Suprapubic skin (tissue), 3 donors: ENCODE measurements at regions not wholly inside any gene's neighbourhood (a gene's known extent, or its start where the extent isn't known, plus 50 kb on each side); places are given as distances from the start of the nearest gene placed in this dataset.

ENCODE experiments used
- POLR2A ChIP-seq, 2 donors: fragments of 450-650 bp; IDR thresholded peaks; one replicate each; pipeline ENCODE4 v1.6.1; 2017; ENCODE audit warnings: antibody characterized with exemption in 2 of 2, mild to moderate bottlenecking in 2 of 2, moderate library complexity in 2 of 2
- TF ChIP-seq, protein P1 (sequence below), 2 donors: fragments of 200-600 bp in 1 of 2; fragments of 450-650 bp in 1 of 2; sonication (generic) in 1 of 2; IDR thresholded peaks; one replicate each; pipeline ENCODE4 v1.5.1; 2016 to 2019; ENCODE audit warnings: antibody characterized with exemption in 2 of 2, mild to moderate bottlenecking in 1 of 2, moderate library complexity in 1 of 2

DNA sequence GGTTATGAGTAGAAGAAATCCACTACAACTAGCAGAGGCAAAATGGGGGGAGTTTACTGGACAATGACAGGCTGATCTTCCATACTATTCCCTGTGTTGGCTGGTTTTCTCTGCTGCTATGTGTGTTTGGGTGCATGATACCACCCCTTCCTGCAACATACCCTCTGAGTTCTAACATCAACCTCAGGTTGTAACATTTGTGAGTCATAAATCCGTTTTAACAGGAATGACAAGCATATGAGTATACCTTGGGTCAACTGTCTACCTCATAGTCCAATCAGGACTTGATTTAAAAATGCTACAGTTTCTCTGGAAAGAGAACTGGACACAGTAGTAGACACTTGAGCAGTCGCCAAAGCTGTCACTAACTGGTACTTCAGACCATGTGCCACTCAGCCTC lies 422.9 kb downstream of the KCTD12 start:
- TF ChIP-seq, protein P1, sequence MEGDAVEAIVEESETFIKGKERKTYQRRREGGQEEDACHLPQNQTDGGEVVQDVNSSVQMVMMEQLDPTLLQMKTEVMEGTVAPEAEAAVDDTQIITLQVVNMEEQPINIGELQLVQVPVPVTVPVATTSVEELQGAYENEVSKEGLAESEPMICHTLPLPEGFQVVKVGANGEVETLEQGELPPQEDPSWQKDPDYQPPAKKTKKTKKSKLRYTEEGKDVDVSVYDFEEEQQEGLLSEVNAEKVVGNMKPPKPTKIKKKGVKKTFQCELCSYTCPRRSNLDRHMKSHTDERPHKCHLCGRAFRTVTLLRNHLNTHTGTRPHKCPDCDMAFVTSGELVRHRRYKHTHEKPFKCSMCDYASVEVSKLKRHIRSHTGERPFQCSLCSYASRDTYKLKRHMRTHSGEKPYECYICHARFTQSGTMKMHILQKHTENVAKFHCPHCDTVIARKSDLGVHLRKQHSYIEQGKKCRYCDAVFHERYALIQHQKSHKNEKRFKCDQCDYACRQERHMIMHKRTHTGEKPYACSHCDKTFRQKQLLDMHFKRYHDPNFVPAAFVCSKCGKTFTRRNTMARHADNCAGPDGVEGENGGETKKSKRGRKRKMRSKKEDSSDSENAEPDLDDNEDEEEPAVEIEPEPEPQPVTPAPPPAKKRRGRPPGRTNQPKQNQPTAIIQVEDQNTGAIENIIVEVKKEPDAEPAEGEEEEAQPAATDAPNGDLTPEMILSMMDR (IDR thresholded peaks at IDR 0.05), result no peak
- TF ChIP-seq POLR2A (IDR thresholded peaks at IDR 0.05), result no peak
